PFSK-1 (cell line): ENCODE measurements at regions not wholly inside any gene's neighbourhood (a gene's known extent, or its start where the extent isn't known, plus 50 kb on each side); places are given as distances from the start of the nearest gene placed in this dataset.

Experiments
- FOXP2 ChIP-seq: optimal IDR thresholded peaks from 2 replicates; pipeline ENCODE3; 2011; ENCODE audit warnings: borderline replicate concordance, control low read depth, inconsistent platforms; ENCODE audit not compliant: insufficient read depth; ENCODE audit errors: extremely low read length, extremely low read depth
- POLR2AphosphoS5 ChIP-seq: IDR thresholded peaks from 2 replicates; pipeline ENCODE4 v1.6.1; 2012; ENCODE audit warnings: low read depth, mild to moderate bottlenecking, control low read depth, low read length, moderate library complexity
- REST ChIP-seq, 2 experiments: IDR thresholded peaks; 2 replicates each; pipeline versions ENCODE4 v1.6.1 to v1.8.0; 2011 to 2012; ENCODE audit warnings: low read depth in 2 of 2, low read length in 2 of 2, control low read depth in 1 of 2, inconsistent platforms in 1 of 2, mild to moderate bottlenecking in 1 of 2, moderate library complexity in 1 of 2; ENCODE audit not compliant: insufficient read depth in 1 of 2
- SIN3A ChIP-seq: IDR thresholded peaks from 2 replicates; pipeline ENCODE4 v1.6.1; 2012; ENCODE audit warnings: mild to moderate bottlenecking, low read length, moderate library complexity, borderline replicate concordance; ENCODE audit not compliant: insufficient read depth
- TAF1 ChIP-seq: IDR thresholded peaks from 2 replicates; pipeline ENCODE4 v1.6.1; 2012; ENCODE audit warnings: low read length, control low read depth, borderline replicate concordance; ENCODE audit not compliant: insufficient read depth

GRCh38 chr6:92130944-92131343 lies 1288.4 kb downstream of the EPHA7 start:
- TF ChIP-seq FOXP2 (no peak), REST (IDR thresholded peaks at IDR 0.05; ENCODE audit: insufficient read depth in 1 of 2, low read depth in 2 of 2, low read length in 2 of 2) (no peak), SIN3A (no peak), POLR2AphosphoS5 (no peak), TAF1 (no peak)

- TF ChIP-seq POLR2AphosphoS5 = no peak
- TF ChIP-seq TAF1 = no peak
- TF ChIP-seq SIN3A = no peak
- no peak for TF ChIP-seq FOXP2
- TF ChIP-seq REST (IDR thresholded peaks at IDR 0.05; ENCODE audit: insufficient read depth in 1 of 2, low read depth in 2 of 2, low read length in 2 of 2) = no peak
Observed at GRCh38 chr6:92126983-92127382, 1292.4 kb downstream of the EPHA7 start.

GRCh38 chr6:92126088-92126487 lies 1293.3 kb downstream of the EPHA7 start:
- no peak for TF ChIP-seq TAF1
- TF ChIP-seq POLR2AphosphoS5 = no peak
- no peak for TF ChIP-seq FOXP2
- no peak for TF ChIP-seq SIN3A
- no peak for TF ChIP-seq REST (IDR thresholded peaks at IDR 0.05; ENCODE audit: insufficient read depth in 1 of 2, low read depth in 2 of 2, low read length in 2 of 2)

GRCh38 chr6:92125681-92126080 lies 1293.7 kb downstream of the EPHA7 start:
- TF ChIP-seq REST (IDR thresholded peaks at IDR 0.05; ENCODE audit: insufficient read depth in 1 of 2, low read depth in 2 of 2, low read length in 2 of 2) = no peak
- no peak for TF ChIP-seq FOXP2
- TF ChIP-seq SIN3A = no peak
- TF ChIP-seq POLR2AphosphoS5 = no peak
- TF ChIP-seq TAF1 = no peak

GRCh38 chr6:92124200-92124651 lies 1295.1 kb downstream of the EPHA7 start:
- TF ChIP-seq POLR2AphosphoS5 (no peak), SIN3A (no peak)
